PC-3 (cell line): ENCODE measurements at regions not wholly inside any gene's neighbourhood (a gene's known extent, or its start where the extent isn't known, plus 50 kb on each side); places are given as distances from the start of the nearest gene placed in this dataset.

Source experiments
- EZH2 ChIP-seq: fragments of 300-600 bp; sonication (generic); IDR thresholded peaks from one replicate; pipeline ENCODE4 v1.6.1; 2017; ENCODE audit warnings: antibody characterized with exemption, mild to moderate bottlenecking, low read length; ENCODE audit not compliant: unreplicated experiment
- EZH2phosphoT487 ChIP-seq: fragments of 300-600 bp; sonication (generic); IDR thresholded peaks from 2 replicates; pipeline ENCODE4 v1.6.1; 2018; ENCODE audit warnings: mild to moderate bottlenecking, antibody characterized with exemption, low read length, borderline replicate concordance
- TF ChIP-seq, protein P1 (sequence below): fragments of 300-600 bp; sonication (generic); conservative IDR thresholded peaks from 2 replicates; pipeline ENCODE4 v1.5.1; 2017; ENCODE audit warnings: antibody characterized with exemption, low read depth, mild to moderate bottlenecking, low read length

GRCh38 chr6:120804612-120805011 is 529.7 kb downstream of the TBC1D32 start:
- TF ChIP-seq, protein P1, sequence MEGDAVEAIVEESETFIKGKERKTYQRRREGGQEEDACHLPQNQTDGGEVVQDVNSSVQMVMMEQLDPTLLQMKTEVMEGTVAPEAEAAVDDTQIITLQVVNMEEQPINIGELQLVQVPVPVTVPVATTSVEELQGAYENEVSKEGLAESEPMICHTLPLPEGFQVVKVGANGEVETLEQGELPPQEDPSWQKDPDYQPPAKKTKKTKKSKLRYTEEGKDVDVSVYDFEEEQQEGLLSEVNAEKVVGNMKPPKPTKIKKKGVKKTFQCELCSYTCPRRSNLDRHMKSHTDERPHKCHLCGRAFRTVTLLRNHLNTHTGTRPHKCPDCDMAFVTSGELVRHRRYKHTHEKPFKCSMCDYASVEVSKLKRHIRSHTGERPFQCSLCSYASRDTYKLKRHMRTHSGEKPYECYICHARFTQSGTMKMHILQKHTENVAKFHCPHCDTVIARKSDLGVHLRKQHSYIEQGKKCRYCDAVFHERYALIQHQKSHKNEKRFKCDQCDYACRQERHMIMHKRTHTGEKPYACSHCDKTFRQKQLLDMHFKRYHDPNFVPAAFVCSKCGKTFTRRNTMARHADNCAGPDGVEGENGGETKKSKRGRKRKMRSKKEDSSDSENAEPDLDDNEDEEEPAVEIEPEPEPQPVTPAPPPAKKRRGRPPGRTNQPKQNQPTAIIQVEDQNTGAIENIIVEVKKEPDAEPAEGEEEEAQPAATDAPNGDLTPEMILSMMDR, result no peak
- TF ChIP-seq EZH2phosphoT487 (no peak), EZH2 (no peak)
